HG03280 (cell line): ENCODE measurements at regions not wholly inside any gene's neighbourhood (a gene's known extent, or its start where the extent isn't known, plus 50 kb on each side); places are given as distances from the start of the nearest gene placed in this dataset.
"Not testable (repeated sequence)": the region's sequence is repeated elsewhere in the genome, so short reads cannot be mapped to it uniquely, and the experiment has no call there.

Experiments
- ATAC-seq: cut with Tn5 transposase; IDR thresholded peaks from one replicate; pipeline ENCODE4 v1.9.1; 2021; ENCODE audit warnings: mild to moderate bottlenecking, moderate library complexity; ENCODE audit not compliant: unreplicated experiment

- not testable (repeated sequence) for ATAC-seq
Observed at GRCh38 chr1:149228672-149229585, 125.6 kb upstream of the NBPF9 start.

GRCh38 chr1:149229813-149230212 lies 126.5 kb upstream of the NBPF9 start:
- ATAC-seq, result not testable (repeated sequence)

GRCh38 chr1:149234926-149235914 lies 131.9 kb upstream of the NBPF9 start:
- ATAC-seq, result not testable (repeated sequence)

- not testable (repeated sequence) for ATAC-seq
Observed at GRCh38 chr1:149237515-149237914, 134.2 kb upstream of the NBPF9 start.

- not testable (repeated sequence) for ATAC-seq
Observed at GRCh38 chr1:149239897-149240508, 136.7 kb upstream of the NBPF9 start.

GRCh38 chr1:149240530-149240929 lies 137.2 kb upstream of the NBPF9 start:
- not testable (repeated sequence) for ATAC-seq

- ATAC-seq, result not testable (repeated sequence)
Observed at GRCh38 chr1:149241272-149241671, 137.9 kb upstream of the NBPF9 start.

GRCh38 chr1:149243572-149243971 lies 140.2 kb upstream of the NBPF9 start:
- not testable (repeated sequence) for ATAC-seq

GRCh38 chr1:149244621-149245020 lies 141.3 kb upstream of the NBPF9 start:
- ATAC-seq, result not testable (repeated sequence)

- ATAC-seq, result not testable (repeated sequence)
Observed at GRCh38 chr1:149246212-149246611, 142.9 kb upstream of the NBPF9 start.

GRCh38 chr1:149248610-149249009 lies 145.3 kb upstream of the NBPF9 start:
- ATAC-seq, result not testable (repeated sequence)

- ATAC-seq, result not testable (repeated sequence)
Observed at GRCh38 chr1:149249850-149250467, 146.6 kb upstream of the NBPF9 start.

GRCh38 chr1:149254894-149255847 lies 151.8 kb upstream of the NBPF9 start:
- ATAC-seq, result not testable (repeated sequence)

GRCh38 chr1:149260284-149260683 lies 156.9 kb upstream of the NBPF9 start:
- not testable (repeated sequence) for ATAC-seq

GRCh38 chr1:149260736-149261340 lies 157.5 kb upstream of the NBPF9 start:
- not testable (repeated sequence) for ATAC-seq

- not testable (repeated sequence) for ATAC-seq
Observed at GRCh38 chr1:149267287-149267686, 163.9 kb upstream of the NBPF9 start.

GRCh38 chr1:149269001-149269702 lies 165.8 kb upstream of the NBPF9 start:
- not testable (repeated sequence) for ATAC-seq

GRCh38 chr1:149269833-149270232 lies 166.5 kb upstream of the NBPF9 start:
- ATAC-seq, result not testable (repeated sequence)
